ENCODE measurements at regions not wholly inside any gene's neighbourhood (a gene's known extent, or its start where the extent isn't known, plus 50 kb on each side); places are given as distances from the start of the nearest gene placed in this dataset.

DNA sequence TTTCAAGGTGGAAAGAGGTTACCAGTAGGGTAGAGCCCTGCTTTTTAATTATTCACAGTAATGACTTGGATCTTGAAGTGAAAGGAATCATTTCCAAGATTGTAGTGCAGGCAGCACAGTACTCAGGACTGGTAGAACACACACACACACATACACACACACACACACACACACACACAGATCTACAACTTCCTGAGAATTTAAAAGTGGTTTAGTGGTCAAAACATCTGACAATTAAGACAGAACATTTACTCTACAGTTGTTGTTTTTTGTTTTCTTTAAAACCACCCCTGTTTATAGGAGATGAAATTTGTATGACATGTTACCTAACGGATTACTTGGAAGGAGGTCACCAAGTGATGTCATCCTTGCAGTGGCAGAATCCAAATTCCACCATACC, 146.7 kb upstream of the VRK2 start:
- H3K9me3 ChIP-seq (ENCODE audit: control insufficient read depth in 2 of 3, insufficient read depth in 1 of 3, low read length in 3 of 3) = no peaks in the 10 kb centered on the region
- H3K36me3 ChIP-seq (ENCODE audit: control insufficient read depth in 2 of 3, insufficient read depth in 3 of 3, low read length in 3 of 3) = no peaks in the 10 kb centered on the region
- no peaks in the 10 kb centered on the region for H3K4me1 ChIP-seq (ENCODE audit: control insufficient read depth in 2 of 3, insufficient read depth in 2 of 3, low read depth in 1 of 3, low read length in 3 of 3)
- no peak overlapping the region for H3K27ac ChIP-seq (ENCODE audit: low read depth in 2 of 2, low read length in 2 of 2)
- intact Hi-C loops (cut with DNase I) = no loop called here
- no peaks in the 10 kb centered on the region for H3K27me3 ChIP-seq (ENCODE audit: control insufficient read depth, insufficient read depth, low read length)
- FAIRE-seq (no peak), DNase-seq (no peak)
- no peak overlapping the region for H3K4me3 ChIP-seq (ENCODE audit: low read length in 3 of 3)
- TF ChIP-seq, protein P1, sequence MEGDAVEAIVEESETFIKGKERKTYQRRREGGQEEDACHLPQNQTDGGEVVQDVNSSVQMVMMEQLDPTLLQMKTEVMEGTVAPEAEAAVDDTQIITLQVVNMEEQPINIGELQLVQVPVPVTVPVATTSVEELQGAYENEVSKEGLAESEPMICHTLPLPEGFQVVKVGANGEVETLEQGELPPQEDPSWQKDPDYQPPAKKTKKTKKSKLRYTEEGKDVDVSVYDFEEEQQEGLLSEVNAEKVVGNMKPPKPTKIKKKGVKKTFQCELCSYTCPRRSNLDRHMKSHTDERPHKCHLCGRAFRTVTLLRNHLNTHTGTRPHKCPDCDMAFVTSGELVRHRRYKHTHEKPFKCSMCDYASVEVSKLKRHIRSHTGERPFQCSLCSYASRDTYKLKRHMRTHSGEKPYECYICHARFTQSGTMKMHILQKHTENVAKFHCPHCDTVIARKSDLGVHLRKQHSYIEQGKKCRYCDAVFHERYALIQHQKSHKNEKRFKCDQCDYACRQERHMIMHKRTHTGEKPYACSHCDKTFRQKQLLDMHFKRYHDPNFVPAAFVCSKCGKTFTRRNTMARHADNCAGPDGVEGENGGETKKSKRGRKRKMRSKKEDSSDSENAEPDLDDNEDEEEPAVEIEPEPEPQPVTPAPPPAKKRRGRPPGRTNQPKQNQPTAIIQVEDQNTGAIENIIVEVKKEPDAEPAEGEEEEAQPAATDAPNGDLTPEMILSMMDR (IDR thresholded peaks at IDR 0.05; ENCODE audit: borderline replicate concordance, extremely low read depth, insufficient read depth) = no peak
- no peak overlapping the region for H3K9ac ChIP-seq (ENCODE audit: low read length in 3 of 3)

DNA sequence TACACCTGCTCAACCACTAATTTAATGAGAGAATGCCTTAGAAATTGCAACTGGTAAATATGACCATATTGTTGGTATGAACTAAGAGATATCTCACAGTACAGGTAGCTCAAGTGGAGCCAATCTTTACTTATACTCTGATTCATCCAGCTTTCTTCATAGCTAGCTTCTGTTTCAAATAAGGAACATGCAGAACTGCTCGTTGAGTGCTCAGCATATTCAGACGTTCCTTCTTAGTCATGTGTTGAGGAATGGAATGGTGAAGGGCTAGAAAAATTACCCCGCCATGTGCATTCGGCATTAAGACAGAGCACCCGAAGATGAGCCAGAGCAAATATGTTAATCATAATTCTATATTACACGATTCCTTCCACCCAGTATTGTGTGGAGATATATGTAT, 144.0 kb upstream of the VRK2 start:
- no peaks in the 10 kb centered on the region for H3K4me1 ChIP-seq (ENCODE audit: control insufficient read depth in 2 of 3, insufficient read depth in 2 of 3, low read depth in 1 of 3, low read length in 3 of 3)
- H3K4me3 ChIP-seq (ENCODE audit: low read length in 3 of 3) = no peak overlapping the region
- no peaks in the 10 kb centered on the region for H3K27me3 ChIP-seq (ENCODE audit: control insufficient read depth, insufficient read depth, low read length)
- DNase-seq (no peak), FAIRE-seq (no peak)
- TF ChIP-seq, protein P1 (IDR thresholded peaks at IDR 0.05; ENCODE audit: borderline replicate concordance, extremely low read depth, insufficient read depth) = no peak
- H3K36me3 ChIP-seq (ENCODE audit: control insufficient read depth in 2 of 3, insufficient read depth in 3 of 3, low read length in 3 of 3) = no peaks in the 10 kb centered on the region
- intact Hi-C loops (cut with DNase I) = no loop called here
- H3K27ac ChIP-seq (ENCODE audit: low read depth in 2 of 2, low read length in 2 of 2) = no peak overlapping the region
- H3K9ac ChIP-seq (ENCODE audit: low read length in 3 of 3) = no peak overlapping the region
- H3K9me3 ChIP-seq (ENCODE audit: control insufficient read depth in 2 of 3, insufficient read depth in 1 of 3, low read length in 3 of 3) = no peaks in the 10 kb centered on the region

DNA sequence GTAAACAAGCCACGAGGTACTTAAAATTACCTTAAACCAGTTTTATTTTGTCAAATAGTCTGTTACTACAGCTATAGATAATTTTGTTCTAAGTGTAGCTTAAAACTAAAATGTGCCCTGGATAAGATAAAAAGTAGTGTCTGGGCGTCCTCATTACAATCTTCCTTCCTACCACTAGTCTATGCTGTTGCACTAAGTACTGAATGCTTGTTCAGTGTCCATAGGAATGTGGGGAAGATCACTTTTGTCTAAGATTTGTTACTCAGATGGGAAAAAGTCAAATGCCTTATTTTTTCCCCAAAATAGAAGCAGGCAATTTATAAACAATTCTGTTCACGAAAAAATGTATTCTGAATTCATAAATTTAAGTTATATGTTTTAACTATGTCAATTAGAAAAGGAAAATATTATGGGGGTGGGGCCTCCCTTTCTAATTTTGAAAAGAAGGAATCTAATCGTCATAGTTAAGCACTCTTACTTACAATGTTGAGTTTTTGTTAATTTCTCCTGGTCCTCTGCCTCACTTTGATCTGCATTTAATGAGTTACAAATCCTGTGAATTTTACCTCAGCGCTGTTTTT, 140.4 kb upstream of the VRK2 start:
- no peak overlapping the region for H3K4me3 ChIP-seq (ENCODE audit: low read length in 3 of 3)
- H3K36me3 ChIP-seq (ENCODE audit: control insufficient read depth in 2 of 3, insufficient read depth in 3 of 3, low read length in 3 of 3) = no peaks in the 10 kb centered on the region
- H3K4me1 ChIP-seq (ENCODE audit: control insufficient read depth in 2 of 3, insufficient read depth in 2 of 3, low read depth in 1 of 3, low read length in 3 of 3) = no peaks in the 10 kb centered on the region
- H3K9ac ChIP-seq (ENCODE audit: low read length in 3 of 3) = no peak overlapping the region
- no peaks in the 10 kb centered on the region for H3K9me3 ChIP-seq (ENCODE audit: control insufficient read depth in 2 of 3, insufficient read depth in 1 of 3, low read length in 3 of 3)
- TF ChIP-seq, protein P1 (IDR thresholded peaks at IDR 0.05; ENCODE audit: borderline replicate concordance, extremely low read depth, insufficient read depth) = peak; percentile 58
- H3K27ac ChIP-seq (ENCODE audit: low read depth in 2 of 2, low read length in 2 of 2) = no peak overlapping the region
- H3K27me3 ChIP-seq (ENCODE audit: control insufficient read depth, insufficient read depth, low read length) = no peaks in the 10 kb centered on the region
- peak; percentile 62 for FAIRE-seq
- peak in 2 of 5 donors; percentile 38 to 75 for DNase-seq
- intact Hi-C loops (cut with DNase I) = no loop called here

DNA sequence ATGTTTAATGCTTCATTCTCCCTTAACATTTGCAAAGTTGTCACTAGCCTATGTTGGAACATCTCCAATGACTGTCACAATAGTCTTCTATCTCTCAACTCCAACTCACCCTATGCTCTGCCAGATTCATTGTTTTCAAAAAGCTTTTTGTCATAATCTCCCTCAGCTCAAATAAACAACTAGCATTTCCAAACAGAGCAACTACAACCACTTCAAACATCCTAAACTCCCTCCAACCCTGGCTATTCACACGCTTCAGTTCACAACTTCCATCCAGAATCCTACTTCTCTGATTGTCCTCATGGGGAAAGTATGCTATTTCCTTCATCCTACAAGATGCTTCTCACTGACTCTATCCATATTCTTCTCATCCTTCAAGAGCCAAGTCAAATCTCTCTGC, 139.2 kb upstream of the VRK2 start:
- FAIRE-seq = no peak

More for the DNA sequence above, 139.2 kb upstream of the VRK2 start:
- intact Hi-C loops (cut with DNase I) = no loop called here
- DNase-seq = no peak
- no peak overlapping the region for H3K4me3 ChIP-seq (ENCODE audit: low read length in 3 of 3)
- H3K9ac ChIP-seq (ENCODE audit: low read length in 3 of 3) = no peak overlapping the region
- H3K27me3 ChIP-seq (ENCODE audit: control insufficient read depth, insufficient read depth, low read length) = no peaks in the 10 kb centered on the region
- H3K9me3 ChIP-seq (ENCODE audit: control insufficient read depth in 2 of 3, insufficient read depth in 1 of 3, low read length in 3 of 3) = no peaks in the 10 kb centered on the region
- TF ChIP-seq, protein P1 (IDR thresholded peaks at IDR 0.05; ENCODE audit: borderline replicate concordance, extremely low read depth, insufficient read depth) = no peak
- H3K27ac ChIP-seq (ENCODE audit: low read depth in 2 of 2, low read length in 2 of 2) = no peak overlapping the region
- no peaks in the 10 kb centered on the region for H3K36me3 ChIP-seq (ENCODE audit: control insufficient read depth in 2 of 3, insufficient read depth in 3 of 3, low read length in 3 of 3)
- H3K4me1 ChIP-seq (ENCODE audit: control insufficient read depth in 2 of 3, insufficient read depth in 2 of 3, low read depth in 1 of 3, low read length in 3 of 3) = no peaks in the 10 kb centered on the region

Data from kidney (tissue), 13 donors.